ENCODE measurements at regions not wholly inside any gene's neighbourhood (a gene's known extent, or its start where the extent isn't known, plus 50 kb on each side); places are given as distances from the start of the nearest gene placed in this dataset.

DNA sequence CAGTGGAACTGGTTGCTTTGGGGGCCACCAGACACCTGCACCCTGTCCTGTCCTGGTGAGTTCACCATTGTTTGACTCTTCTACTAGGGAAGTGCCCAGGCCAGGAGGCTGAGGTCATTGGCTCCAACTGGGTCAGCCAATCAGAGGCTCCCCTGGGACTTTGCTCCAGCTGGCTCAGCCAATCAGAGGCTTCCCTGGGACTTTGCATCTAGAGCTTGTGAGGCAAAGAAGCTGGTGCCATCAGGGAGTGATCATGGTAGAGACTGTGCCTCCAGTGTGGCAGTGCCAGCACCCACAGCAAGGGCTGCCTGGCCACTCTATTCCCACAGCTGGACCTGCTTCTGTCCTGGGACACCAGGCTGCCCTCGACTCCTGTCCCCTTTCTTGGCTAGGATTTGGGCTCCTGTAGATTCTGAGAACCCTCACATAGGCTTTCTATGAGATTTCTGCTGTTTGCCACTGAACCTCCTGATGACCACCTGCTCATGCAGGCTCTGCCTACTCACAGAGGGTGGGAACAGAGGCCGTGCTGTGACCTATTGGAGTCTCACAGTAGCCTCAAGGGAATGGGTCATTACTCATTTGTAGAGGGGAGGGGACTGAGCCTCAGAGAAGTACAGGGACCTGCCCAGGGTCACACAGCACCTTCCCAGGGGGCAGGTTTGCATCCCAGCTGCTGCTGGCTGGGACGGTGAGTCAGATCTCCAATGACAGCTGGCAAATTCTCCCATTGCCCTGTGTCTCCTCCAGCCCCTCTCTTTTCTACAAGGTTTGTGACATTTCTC, 59.2 kb upstream of the SHISAL1 start:
- no peaks in the 10 kb centered on the region for H3K4me1 ChIP-seq (ENCODE audit: control insufficient read depth, insufficient read depth, low read length)
- H3K27ac ChIP-seq (ENCODE audit: low read length), result no peak overlapping the region
- no peaks in the 10 kb centered on the region for H3K27me3 ChIP-seq (ENCODE audit: control insufficient read depth, insufficient read depth)
- DNase-seq (peak in 1 of 3 donors; percentile 6), ATAC-seq (no peak)
- intact Hi-C loops (cut with DNase I), result no loop called here
- WGBS, result 85% methylated on average over 3 of the region's 3 CpGs
- H3K9me3 ChIP-seq (ENCODE audit: control insufficient read depth, low read length), result no peaks in the 10 kb centered on the region
- no peak overlapping the region for H3K4me3 ChIP-seq (ENCODE audit: low read length)

GRCh38 chr22:44369916-44370801, 57.4 kb upstream of the SHISAL1 start:
- 90% methylated on average over 18 of the region's 18 CpGs for WGBS
- H3K4me3 ChIP-seq (ENCODE audit: low read length), result no peak overlapping the region
- no peaks in the 10 kb centered on the region for H3K9me3 ChIP-seq (ENCODE audit: control insufficient read depth, low read length)
- no peak overlapping the region for H3K27ac ChIP-seq (ENCODE audit: low read length)
- intact Hi-C loops (cut with DNase I), result no loop called here
- ATAC-seq (no peak), DNase-seq (peak in 2 of 3 donors; percentile 25 to 34)
- no peaks in the 10 kb centered on the region for H3K4me1 ChIP-seq (ENCODE audit: control insufficient read depth, insufficient read depth, low read length)
- H3K27me3 ChIP-seq (ENCODE audit: control insufficient read depth, insufficient read depth), result no peaks in the 10 kb centered on the region

DNA sequence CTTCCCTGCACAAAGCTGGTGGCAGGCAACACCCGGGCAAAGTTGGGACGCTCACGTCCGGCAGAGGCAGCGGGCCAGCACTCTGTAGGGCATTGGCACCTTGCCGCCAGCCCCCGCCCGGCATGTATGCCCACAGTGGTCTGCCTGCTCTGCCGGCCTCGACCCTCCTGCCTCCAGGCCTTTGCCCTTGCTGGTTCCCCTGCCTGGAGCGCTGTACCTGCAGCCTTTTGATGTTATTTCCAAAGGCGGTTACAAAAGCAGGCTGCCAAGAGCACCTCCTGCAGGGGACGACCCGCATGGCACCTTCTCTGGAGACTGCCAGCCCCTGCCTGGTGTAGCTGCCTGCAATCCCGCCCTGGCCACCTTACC, 56.5 kb upstream of the SHISAL1 start:
- no peaks in the 10 kb centered on the region for H3K9me3 ChIP-seq (ENCODE audit: control insufficient read depth, low read length)
- peaks cover 3% of the 10 kb centered on the region for H3K4me1 ChIP-seq (ENCODE audit: control insufficient read depth, insufficient read depth, low read length)
- intact Hi-C loops (cut with DNase I), result no loop called here
- ATAC-seq (no peak), DNase-seq (peak in 2 of 3 donors; percentile 41 to 47)
- no peak overlapping the region for H3K27ac ChIP-seq (ENCODE audit: low read length)
- H3K4me3 ChIP-seq (ENCODE audit: low read length), result no peak overlapping the region
- H3K27me3 ChIP-seq (ENCODE audit: control insufficient read depth, insufficient read depth), result no peaks in the 10 kb centered on the region
- 86% methylated on average over 15 of the region's 15 CpGs for WGBS

GRCh38 chr22:44368611-44369292, 56.0 kb upstream of the SHISAL1 start:
- H3K4me3 ChIP-seq (ENCODE audit: low read length), result no peak overlapping the region
- H3K4me1 ChIP-seq (ENCODE audit: control insufficient read depth, insufficient read depth, low read length), result peaks cover 5% of the 10 kb centered on the region
- WGBS, result 87% methylated on average over 16 of the region's 16 CpGs
- H3K27me3 ChIP-seq (ENCODE audit: control insufficient read depth, insufficient read depth), result no peaks in the 10 kb centered on the region
- DNase-seq, result peak in 1 of 3 donors; percentile 24
- no peaks in the 10 kb centered on the region for H3K9me3 ChIP-seq (ENCODE audit: control insufficient read depth, low read length)
- ATAC-seq, result no peak
- intact Hi-C loops (cut with DNase I), result no loop called here
- no peak overlapping the region for H3K27ac ChIP-seq (ENCODE audit: low read length)

DNA sequence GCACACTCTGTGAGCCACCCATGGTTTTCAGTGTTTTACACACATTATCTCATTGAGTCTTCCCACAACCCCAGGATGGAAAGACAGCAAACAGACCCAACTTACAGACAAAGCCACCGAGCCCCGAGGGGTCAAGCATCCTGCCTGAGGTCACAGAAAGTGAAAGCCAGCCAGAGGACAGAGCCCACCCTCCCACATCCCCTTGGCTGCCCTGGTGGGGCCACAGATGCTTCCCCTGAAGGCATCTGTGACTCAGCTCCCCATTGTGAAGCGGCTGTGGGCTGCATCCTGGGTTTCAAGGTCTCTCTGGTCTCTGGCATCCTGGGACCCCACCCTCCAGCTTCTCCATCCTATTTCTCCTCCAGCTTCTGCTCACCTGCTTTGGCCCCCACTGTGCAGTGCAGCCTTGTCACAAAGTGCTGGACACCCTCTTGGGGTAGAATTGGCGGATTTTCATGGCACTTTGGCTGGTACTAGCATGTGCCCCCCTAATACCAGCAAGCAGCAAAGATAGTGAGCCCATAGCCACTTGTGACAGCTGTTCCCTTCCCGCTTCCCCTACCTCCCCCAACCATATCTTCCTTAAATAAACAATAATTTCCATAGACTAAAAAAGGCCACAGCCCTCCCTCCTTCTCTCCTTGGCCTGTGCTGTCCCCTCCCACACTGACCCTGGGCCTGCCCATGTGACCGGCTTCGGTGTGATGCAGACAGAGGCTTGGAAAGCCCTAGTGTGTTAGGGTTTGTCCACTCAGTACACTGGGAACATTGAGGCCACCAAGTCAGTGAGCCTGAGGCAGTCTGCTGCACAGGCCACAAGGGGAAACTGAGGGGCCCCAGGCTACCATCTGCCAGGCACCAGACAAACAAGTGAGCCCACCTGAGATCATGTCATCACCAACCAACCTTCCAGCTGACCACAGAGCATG, 53.9 kb upstream of the SHISAL1 start:
- peaks cover 10% of the 10 kb centered on the region for H3K4me1 ChIP-seq (ENCODE audit: control insufficient read depth, insufficient read depth, low read length)
- H3K4me3 ChIP-seq (ENCODE audit: low read length), result no peak overlapping the region
- H3K9me3 ChIP-seq (ENCODE audit: control insufficient read depth, low read length), result no peaks in the 10 kb centered on the region
- WGBS, result 62% methylated on average over 7 of the region's 7 CpGs
- DNase-seq (peak in 2 of 3 donors; percentile 38 to 64), ATAC-seq (no peak)
- no peaks in the 10 kb centered on the region for H3K27me3 ChIP-seq (ENCODE audit: control insufficient read depth, insufficient read depth)
- no peak overlapping the region for H3K27ac ChIP-seq (ENCODE audit: low read length)
- intact Hi-C loops (cut with DNase I), result no loop called here

- Histone ChIP-seq H3K9me3 (ENCODE audit: control insufficient read depth, low read length) (no peaks in the 10 kb centered on the region), H3K4me3 (ENCODE audit: low read length) (no peak overlapping the region), H3K27ac (ENCODE audit: low read length) (no peak overlapping the region), H3K27me3 (ENCODE audit: control insufficient read depth, insufficient read depth) (no peaks in the 10 kb centered on the region), H3K4me1 (ENCODE audit: control insufficient read depth, insufficient read depth, low read length) (peaks cover 10% of the 10 kb centered on the region)
- intact Hi-C loops (cut with DNase I), result no loop called here
- ATAC-seq (no peak), DNase-seq (peak in 1 of 3 donors; percentile 8)
- WGBS, result 77% methylated on average over 9 of the region's 9 CpGs
Measured at GRCh38 chr22:44365832-44366231, 53.1 kb upstream of the SHISAL1 start.

GRCh38 chr22:44365191-44365590, 52.4 kb upstream of the SHISAL1 start:
- peaks cover 10% of the 10 kb centered on the region for H3K4me1 ChIP-seq (ENCODE audit: control insufficient read depth, insufficient read depth, low read length)
- DNase-seq (peak in 2 of 3 donors; percentile 41 to 57), ATAC-seq (no peak)
- WGBS, result 79% methylated on average over 9 of the region's 9 CpGs
- no peaks in the 10 kb centered on the region for H3K27me3 ChIP-seq (ENCODE audit: control insufficient read depth, insufficient read depth)
- intact Hi-C loops (cut with DNase I), result no loop called here
- H3K9me3 ChIP-seq (ENCODE audit: control insufficient read depth, low read length), result no peaks in the 10 kb centered on the region
- H3K4me3 ChIP-seq (ENCODE audit: low read length), result no peak overlapping the region
- no peak overlapping the region for H3K27ac ChIP-seq (ENCODE audit: low read length)

GRCh38 chr22:44364751-44365130, 52.0 kb upstream of the SHISAL1 start:
- Histone ChIP-seq H3K27ac (ENCODE audit: low read length) (peak overlapping the region; percentile 6), H3K4me3 (ENCODE audit: low read length) (no peak overlapping the region), H3K9me3 (ENCODE audit: control insufficient read depth, low read length) (no peaks in the 10 kb centered on the region), H3K27me3 (ENCODE audit: control insufficient read depth, insufficient read depth) (no peaks in the 10 kb centered on the region), H3K4me1 (ENCODE audit: control insufficient read depth, insufficient read depth, low read length) (peaks cover 10% of the 10 kb centered on the region)
- DNase-seq, result peak; percentile 80 to 92 (median 84)
- WGBS, result 56% methylated on average over 12 of the region's 12 CpGs
- ATAC-seq, result peak; percentile 47 to 50
- intact Hi-C loops (cut with DNase I), result no loop called here

DNA sequence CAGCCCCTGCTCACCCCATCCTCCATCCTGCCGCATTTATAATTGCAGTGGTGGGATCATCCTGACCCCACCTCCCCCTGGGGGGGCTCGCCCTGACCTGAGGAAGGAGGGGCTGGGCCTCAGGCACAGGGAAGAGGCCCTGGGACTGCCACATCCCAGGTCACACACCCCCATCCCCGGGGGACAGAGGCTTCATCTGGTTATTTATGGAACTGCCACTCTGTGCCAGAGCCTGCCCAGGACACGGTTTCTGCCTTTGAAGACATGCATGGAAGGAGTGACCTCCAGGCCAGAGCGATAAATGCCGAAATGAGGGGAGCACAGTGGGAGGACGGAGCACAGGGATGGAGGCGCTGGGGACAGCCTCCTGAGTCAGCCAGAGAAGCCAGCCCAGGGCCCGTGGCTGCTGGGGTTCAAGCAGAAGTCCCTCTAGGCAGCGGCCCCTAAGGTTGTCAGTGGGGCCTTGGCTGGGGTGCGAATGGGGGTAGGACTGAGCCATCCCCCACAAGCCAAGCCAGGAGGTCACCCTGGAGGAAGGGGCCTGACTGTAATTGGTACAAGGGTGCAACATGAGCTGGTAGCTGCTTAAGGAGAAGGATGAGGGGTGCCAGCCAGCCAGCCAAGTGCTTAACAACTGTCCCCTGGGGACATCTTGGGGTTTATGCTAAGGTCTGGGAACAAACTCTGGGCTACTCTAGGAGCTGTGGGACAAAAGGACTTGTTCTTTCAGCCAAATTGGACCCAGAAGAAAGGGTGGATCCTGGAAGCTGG, 51.4 kb upstream of the SHISAL1 start:
- H3K4me3 ChIP-seq (ENCODE audit: low read length), result no peak overlapping the region
- peaks cover 10% of the 10 kb centered on the region for H3K4me1 ChIP-seq (ENCODE audit: control insufficient read depth, insufficient read depth, low read length)
- no peaks in the 10 kb centered on the region for H3K27me3 ChIP-seq (ENCODE audit: control insufficient read depth, insufficient read depth)
- no peaks in the 10 kb centered on the region for H3K9me3 ChIP-seq (ENCODE audit: control insufficient read depth, low read length)
- DNase-seq (peak; percentile 64 to 83 (median 81)), ATAC-seq (peak; percentile 36 to 46)
- WGBS, result 47% methylated on average over 11 of the region's 11 CpGs
- peak overlapping the region; percentile 58 for H3K27ac ChIP-seq (ENCODE audit: low read length)
- intact Hi-C loops (cut with DNase I), result no loop called here

All from right cardiac atrium (tissue), 5 donors.